ENCODE measurements at regions not wholly inside any gene's neighbourhood (a gene's known extent, or its start where the extent isn't known, plus 50 kb on each side); places are given as distances from the start of the nearest gene placed in this dataset.
"Not testable (repeated sequence)": the region's sequence is repeated elsewhere in the genome, so short reads cannot be mapped to it uniquely, and the experiment has no call there.

DNA sequence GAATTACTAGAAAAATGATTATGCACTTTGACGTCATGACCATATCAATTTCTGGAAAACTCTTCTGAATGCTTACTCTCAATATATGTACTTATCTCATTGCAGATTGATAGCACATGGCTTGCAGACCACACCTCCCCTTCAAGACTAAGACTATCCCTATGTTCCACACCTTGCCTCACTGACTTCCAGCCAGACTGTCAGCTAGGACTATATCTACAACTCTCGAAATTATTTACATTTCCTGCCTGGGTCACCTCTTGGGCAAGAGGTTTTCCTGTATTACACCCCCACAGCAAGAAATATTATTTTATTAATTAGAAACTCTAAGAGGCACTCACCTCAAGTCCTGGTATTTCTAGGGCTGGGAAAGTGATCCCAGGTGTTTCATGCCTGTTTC is 236.6 kb downstream of the CYRIA start:
- Histone ChIP-seq H3K4me1 (peaks cover 15% of the 10 kb centered on the region), H3K9me3 (replicated peaks) (no peaks in the 10 kb centered on the region), H3K27me3 (ENCODE audit: low read depth) (no peaks in the 10 kb centered on the region), H3K36me3 (no peaks in the 10 kb centered on the region), H3K27ac (replicated peaks) (no peak overlapping the region), H3K4me3 (no peak overlapping the region)
- TF ChIP-seq, protein P1, sequence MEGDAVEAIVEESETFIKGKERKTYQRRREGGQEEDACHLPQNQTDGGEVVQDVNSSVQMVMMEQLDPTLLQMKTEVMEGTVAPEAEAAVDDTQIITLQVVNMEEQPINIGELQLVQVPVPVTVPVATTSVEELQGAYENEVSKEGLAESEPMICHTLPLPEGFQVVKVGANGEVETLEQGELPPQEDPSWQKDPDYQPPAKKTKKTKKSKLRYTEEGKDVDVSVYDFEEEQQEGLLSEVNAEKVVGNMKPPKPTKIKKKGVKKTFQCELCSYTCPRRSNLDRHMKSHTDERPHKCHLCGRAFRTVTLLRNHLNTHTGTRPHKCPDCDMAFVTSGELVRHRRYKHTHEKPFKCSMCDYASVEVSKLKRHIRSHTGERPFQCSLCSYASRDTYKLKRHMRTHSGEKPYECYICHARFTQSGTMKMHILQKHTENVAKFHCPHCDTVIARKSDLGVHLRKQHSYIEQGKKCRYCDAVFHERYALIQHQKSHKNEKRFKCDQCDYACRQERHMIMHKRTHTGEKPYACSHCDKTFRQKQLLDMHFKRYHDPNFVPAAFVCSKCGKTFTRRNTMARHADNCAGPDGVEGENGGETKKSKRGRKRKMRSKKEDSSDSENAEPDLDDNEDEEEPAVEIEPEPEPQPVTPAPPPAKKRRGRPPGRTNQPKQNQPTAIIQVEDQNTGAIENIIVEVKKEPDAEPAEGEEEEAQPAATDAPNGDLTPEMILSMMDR (IDR thresholded peaks at IDR 0.05; ENCODE audit: borderline replicate concordance) = no peak
- DNase-seq = no peak
- intact Hi-C loops (cut with micrococcal nuclease) = no loop called here

DNA sequence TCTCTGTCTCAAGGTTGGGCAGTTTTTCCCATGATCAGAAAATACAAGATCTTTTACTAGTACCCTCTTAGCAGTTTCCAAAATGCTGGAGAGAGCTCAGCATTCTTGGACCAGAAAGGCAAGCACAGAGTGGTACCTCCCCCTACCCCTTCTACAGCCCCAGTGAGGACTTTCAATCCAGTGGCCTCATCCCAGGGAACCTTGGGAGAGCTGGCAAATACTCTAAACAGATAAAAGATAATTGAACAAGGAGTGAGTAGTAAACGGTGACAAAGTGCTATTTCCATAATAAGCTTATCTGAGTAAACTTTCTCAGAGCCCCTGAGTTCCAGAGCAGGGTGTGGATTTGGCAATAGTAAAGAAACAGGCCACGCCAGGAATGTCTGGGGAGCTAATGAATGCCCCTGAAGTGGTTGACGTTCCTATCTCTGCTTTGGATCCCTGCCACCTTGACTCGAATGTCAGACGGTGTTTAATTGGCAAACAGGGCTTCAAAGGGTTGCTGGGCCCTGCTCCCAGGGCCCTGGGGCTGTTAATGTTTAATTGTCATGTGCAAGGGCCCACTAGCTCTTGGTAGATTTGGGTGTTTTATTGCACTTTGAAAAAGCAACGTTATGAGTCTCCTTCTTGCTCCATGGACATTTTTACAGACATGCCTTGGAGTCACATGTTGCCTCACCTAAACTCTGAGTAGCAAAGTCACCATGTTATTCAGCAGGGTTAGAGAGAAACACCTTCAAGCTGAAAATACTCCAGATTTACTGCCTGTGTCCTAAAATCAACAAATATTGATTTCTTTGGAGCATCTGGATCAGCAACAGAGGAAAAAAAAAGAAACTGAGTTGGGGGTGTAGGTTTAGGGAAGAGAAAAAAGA is 239.9 kb downstream of the CYRIA start:
- DNase-seq = peak; percentile 22
- Histone ChIP-seq H3K9me3 (replicated peaks) (no peaks in the 10 kb centered on the region), H3K36me3 (no peaks in the 10 kb centered on the region), H3K27ac (replicated peaks) (peak overlapping the region; percentile 6), H3K4me1 (peaks cover 15% of the 10 kb centered on the region), H3K27me3 (ENCODE audit: low read depth) (no peaks in the 10 kb centered on the region), H3K4me3 (no peak overlapping the region)
- intact Hi-C loops (cut with micrococcal nuclease) = no loop called here
- TF ChIP-seq, protein P1 (IDR thresholded peaks at IDR 0.05; ENCODE audit: borderline replicate concordance) = no peak

DNA sequence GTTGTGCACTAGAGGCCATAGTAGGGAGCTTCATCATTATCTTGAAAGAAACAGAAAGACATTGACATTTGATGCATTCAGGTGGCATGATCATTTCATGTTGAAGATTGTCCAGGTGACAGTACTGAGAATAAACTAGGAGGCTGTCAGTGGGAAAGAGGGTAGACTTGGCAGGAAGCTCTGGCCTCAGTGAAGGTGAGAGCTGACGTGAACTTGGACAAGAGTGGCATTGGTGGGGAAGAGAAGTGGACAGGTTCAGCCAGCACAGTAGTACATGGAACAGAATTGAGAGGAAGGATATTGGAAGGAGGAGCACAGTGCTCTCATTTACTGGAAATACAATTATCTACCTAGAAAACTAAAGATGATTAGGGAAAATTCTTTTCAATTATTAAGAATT is 245.2 kb downstream of the CYRIA start:
- intact Hi-C loops (cut with micrococcal nuclease) = no loop called here
- DNase-seq = no peak
- no peaks in the 10 kb centered on the region for H3K36me3 ChIP-seq
- H3K9me3 ChIP-seq (replicated peaks) = no peaks in the 10 kb centered on the region
- no peak overlapping the region for H3K27ac ChIP-seq (replicated peaks)
- no peak overlapping the region for H3K4me3 ChIP-seq
- no peaks in the 10 kb centered on the region for H3K27me3 ChIP-seq (ENCODE audit: low read depth)
- peaks cover 5% of the 10 kb centered on the region for H3K4me1 ChIP-seq
- TF ChIP-seq, protein P1 (IDR thresholded peaks at IDR 0.05; ENCODE audit: borderline replicate concordance) = no peak

DNA sequence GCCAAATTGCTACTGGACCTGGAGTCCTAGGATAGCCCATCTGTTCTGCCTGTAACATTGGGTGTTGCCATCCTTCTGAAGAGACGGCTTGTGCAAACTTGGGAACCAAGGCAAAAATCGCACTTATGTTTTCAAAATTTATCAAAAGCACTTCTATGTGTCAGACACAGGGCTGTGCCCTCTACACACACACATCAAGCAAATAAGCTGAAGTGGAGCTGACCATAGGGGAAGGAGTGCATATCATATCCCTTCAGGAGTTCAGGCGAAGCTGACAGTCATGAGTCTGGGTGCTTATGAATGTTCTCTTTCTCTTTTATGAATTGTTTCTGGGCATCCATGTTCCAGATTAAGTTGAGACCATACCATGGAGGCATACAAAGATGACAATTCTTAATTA is 247.9 kb downstream of the CYRIA start:
- intact Hi-C loops (cut with micrococcal nuclease) = no loop called here
- TF ChIP-seq, protein P1 (IDR thresholded peaks at IDR 0.05; ENCODE audit: borderline replicate concordance) = no peak
- Histone ChIP-seq H3K4me3 (no peak overlapping the region), H3K36me3 (no peaks in the 10 kb centered on the region), H3K27me3 (ENCODE audit: low read depth) (no peaks in the 10 kb centered on the region), H3K4me1 (peaks cover 9% of the 10 kb centered on the region), H3K9me3 (replicated peaks) (no peaks in the 10 kb centered on the region), H3K27ac (replicated peaks) (no peak overlapping the region)
- DNase-seq = no peak

DNA sequence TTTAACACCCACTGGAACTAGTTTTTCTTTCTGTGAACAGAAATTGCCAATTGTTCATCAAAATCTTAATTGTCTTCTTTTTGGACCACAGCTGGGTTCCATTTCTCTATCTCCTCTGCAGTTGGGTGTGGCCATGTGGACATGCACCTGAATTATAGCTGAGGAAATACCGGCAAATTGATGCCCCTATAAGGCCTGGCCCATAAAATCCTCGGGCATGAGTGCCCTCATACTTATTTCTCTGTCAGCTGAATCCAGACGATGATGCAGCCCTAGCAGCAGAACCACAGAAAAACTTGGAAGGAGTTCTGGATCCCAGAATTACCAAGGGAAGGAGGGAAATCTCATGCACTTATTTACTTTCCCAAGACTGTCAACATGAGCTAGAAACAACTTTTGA is 249.0 kb downstream of the CYRIA start:
- Histone ChIP-seq H3K4me1 (peaks cover 12% of the 10 kb centered on the region), H3K9me3 (replicated peaks) (no peaks in the 10 kb centered on the region), H3K36me3 (no peaks in the 10 kb centered on the region), H3K4me3 (no peak overlapping the region), H3K27ac (replicated peaks) (no peak overlapping the region), H3K27me3 (ENCODE audit: low read depth) (no peaks in the 10 kb centered on the region)
- intact Hi-C loops (cut with micrococcal nuclease) = no loop called here
- DNase-seq = no peak
- TF ChIP-seq, protein P1 (IDR thresholded peaks at IDR 0.05; ENCODE audit: borderline replicate concordance) = no peak

DNA sequence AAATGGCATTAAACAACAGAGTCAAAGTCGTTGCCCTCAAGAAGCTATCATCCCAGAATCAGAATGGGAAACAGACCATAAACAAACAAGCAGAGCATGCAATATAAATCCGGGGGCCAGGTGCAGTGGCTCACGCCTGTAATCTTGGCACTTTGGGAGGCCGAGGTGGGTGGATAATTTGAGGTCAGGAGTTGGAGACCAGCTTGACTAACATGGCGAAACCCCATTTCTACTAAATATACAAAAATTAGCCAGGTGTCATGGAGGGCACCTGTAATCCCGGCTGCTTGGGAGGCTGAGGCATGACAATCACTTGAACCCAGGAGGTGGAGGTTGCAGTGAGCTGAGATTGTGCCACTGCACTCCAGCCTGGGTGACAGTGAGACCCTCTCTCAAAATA is 249.8 kb downstream of the CYRIA start:
- intact Hi-C loops (cut with micrococcal nuclease); H3K4me3 ChIP-seq; DNase-seq; H3K27me3 ChIP-seq (ENCODE audit: low read depth); H3K27ac ChIP-seq (replicated peaks); H3K36me3 ChIP-seq; H3K9me3 ChIP-seq (replicated peaks): not testable (repeated sequence)
- H3K4me1 ChIP-seq = peaks cover 12% of the 10 kb centered on the region

Data from left ventricle myocardium inferior (tissue), 1 donor.